Stimulated activated naive CD8-positive, alpha-beta T cell treated with anti-CD3 and anti-CD28 coated beads, Interleukin-15, Interleukin-2, amounts not matched to agents 100 U/mL and 50 U/mL, for 24 hours (primary cell): ENCODE measurements at regions not wholly inside any gene's neighbourhood (a gene's known extent, or its start where the extent isn't known, plus 50 kb on each side); places are given as distances from the start of the nearest gene placed in this dataset.
"Not testable (repeated sequence)": the region's sequence is repeated elsewhere in the genome, so short reads cannot be mapped to it uniquely, and the experiment has no call there.

ENCODE experiments used
- ATAC-seq: fragments of 150-1000 bp; cut with Tn5 transposase; one replicate; pipeline ENCODE4 v1.10.0; 2021
- DNase-seq: peaks from one replicate; pipeline ENCODE4 v3.0.0; 2021

- no peak for ATAC-seq
- DNase-seq, result no peak
Observed at GRCh38 chr5:71771191-71771590, 52.1 kb downstream of the CARTPT start.

GRCh38 chr5:71778678-71779276 lies 59.7 kb downstream of the CARTPT start:
- no peak for DNase-seq
- no peak for ATAC-seq

GRCh38 chr5:71780597-71780996 lies 61.5 kb downstream of the CARTPT start:
- ATAC-seq, result no peak
- no peak for DNase-seq

GRCh38 chr5:71782393-71782770 lies 63.3 kb downstream of the CARTPT start:
- ATAC-seq (no peak), DNase-seq (no peak)

- ATAC-seq (peak; percentile 96), DNase-seq (peak; percentile 70)
Observed at GRCh38 chr5:71782771-71783770, 64.0 kb downstream of the CARTPT start.

- no peak for DNase-seq
- no peak for ATAC-seq
Observed at GRCh38 chr5:71783891-71784290, 64.8 kb downstream of the CARTPT start.

GRCh38 chr5:71786337-71787055 lies 67.4 kb downstream of the CARTPT start:
- no peak for DNase-seq
- no peak for ATAC-seq

GRCh38 chr5:71788794-71789193 lies 69.7 kb downstream of the CARTPT start:
- DNase-seq (no peak), ATAC-seq (no peak)

GRCh38 chr5:71789746-71790145 lies 70.7 kb downstream of the CARTPT start:
- DNase-seq, result no peak
- no peak for ATAC-seq

GRCh38 chr5:71790433-71790832 lies 71.4 kb downstream of the CARTPT start:
- DNase-seq, result no peak
- ATAC-seq, result no peak

- ATAC-seq, DNase-seq: not testable (repeated sequence)
Observed at GRCh38 chr5:71792041-71792440, 73.0 kb downstream of the CARTPT start.

GRCh38 chr5:71794061-71794695 lies 75.1 kb downstream of the CARTPT start:
- DNase-seq (no peak), ATAC-seq (no peak)

- DNase-seq, result no peak
- no peak for ATAC-seq
Observed at GRCh38 chr5:71802673-71803072, 83.6 kb downstream of the CARTPT start.

GRCh38 chr5:71806711-71807110 lies 87.6 kb downstream of the CARTPT start:
- no peak for DNase-seq

GRCh38 chr5:71807909-71808308 lies 88.8 kb downstream of the CARTPT start:
- ATAC-seq, result no peak

More at GRCh38 chr5:71806711-71807110, 87.6 kb downstream of the CARTPT start:
- ATAC-seq, result no peak

GRCh38 chr5:71809446-71809845 lies 90.4 kb downstream of the CARTPT start:
- DNase-seq (no peak), ATAC-seq (no peak)

More at GRCh38 chr5:71807909-71808308, 88.8 kb downstream of the CARTPT start:
- DNase-seq, result no peak

- ATAC-seq, result no peak
- DNase-seq, result no peak
Observed at GRCh38 chr5:71810023-71810422, 90.9 kb downstream of the CARTPT start.

- ATAC-seq (no peak), DNase-seq (no peak)
Observed at GRCh38 chr5:71810471-71811195, 91.6 kb downstream of the CARTPT start.

GRCh38 chr5:71811779-71812178 lies 92.7 kb downstream of the CARTPT start:
- ATAC-seq (no peak), DNase-seq (no peak)

- DNase-seq (no peak), ATAC-seq (no peak)
Observed at GRCh38 chr5:71816307-71816706, 97.2 kb downstream of the CARTPT start.

GRCh38 chr5:71817891-71818290 lies 98.8 kb downstream of the CARTPT start:
- ATAC-seq (no peak), DNase-seq (no peak)

- no peak for ATAC-seq
- no peak for DNase-seq
Observed at GRCh38 chr5:71821029-71821428, 102.0 kb downstream of the CARTPT start.
